GM20431 (cell line): ENCODE measurements at regions not wholly inside any gene's neighbourhood (a gene's known extent, or its start where the extent isn't known, plus 50 kb on each side); places are given as distances from the start of the nearest gene placed in this dataset.
"Not testable (repeated sequence)": the region's sequence is repeated elsewhere in the genome, so short reads cannot be mapped to it uniquely, and the experiment has no call there.

Experiments used
- in situ Hi-C: fragments of 300-500 bp; cut with MseI, MboI; formaldehyde crosslinking; loops from one replicate; pipeline ENCODE4 v1.15.0; 2020; ENCODE audit warnings: low sequenced_read_pairs; ENCODE audit not compliant: unreplicated experiment

- in situ Hi-C loops: no loop called here
These were observed 372.2 kb downstream of the NYAP2 start for GRCh38 chr2:225771701-225772100.

- in situ Hi-C loops: no loop called here
These were observed 369.2 kb downstream of the NYAP2 start for GRCh38 chr2:225768741-225769140.

- in situ Hi-C loops: no loop called here
These were observed 366.9 kb downstream of the NYAP2 start for GRCh38 chr2:225766431-225766830.

GRCh38 chr2:225765820-225766219 is 366.3 kb downstream of the NYAP2 start:
- in situ Hi-C loops: no loop called here

GRCh38 chr2:225764346-225764745 is 364.8 kb downstream of the NYAP2 start:
- in situ Hi-C loops: no loop called here

GRCh38 chr2:225763711-225764110 is 364.2 kb downstream of the NYAP2 start:
- in situ Hi-C loops: no loop called here

GRCh38 chr2:225761396-225761795 is 361.9 kb downstream of the NYAP2 start:
- in situ Hi-C loops: no loop called here

GRCh38 chr2:225757248-225757647 is 357.7 kb downstream of the NYAP2 start:
- in situ Hi-C loops: no loop called here

GRCh38 chr2:225756198-225756597 is 356.7 kb downstream of the NYAP2 start:
- in situ Hi-C loops: no loop called here

GRCh38 chr2:225748609-225749008 is 349.1 kb downstream of the NYAP2 start:
- in situ Hi-C loops: no loop called here

- in situ Hi-C loops: not testable (repeated sequence)
These were observed 344.5 kb downstream of the NYAP2 start for GRCh38 chr2:225743996-225744395.

- in situ Hi-C loops: no loop called here
These were observed 343.0 kb downstream of the NYAP2 start for GRCh38 chr2:225742487-225742886.

- in situ Hi-C loops: no loop called here
These were observed 340.6 kb downstream of the NYAP2 start for GRCh38 chr2:225740086-225740485.

- in situ Hi-C loops: no loop called here
These were observed 339.8 kb downstream of the NYAP2 start for GRCh38 chr2:225739328-225739727.

GRCh38 chr2:225738735-225739134 is 339.2 kb downstream of the NYAP2 start:
- in situ Hi-C loops: no loop called here

GRCh38 chr2:225737556-225737955 is 338.0 kb downstream of the NYAP2 start:
- in situ Hi-C loops: no loop called here

GRCh38 chr2:225735844-225736243 is 336.3 kb downstream of the NYAP2 start:
- in situ Hi-C loops: no loop called here

- in situ Hi-C loops: no loop called here
These were observed 326.2 kb downstream of the NYAP2 start for GRCh38 chr2:225725726-225726125.
